GM13977 (cell line): ENCODE measurements at regions not wholly inside any gene's neighbourhood (a gene's known extent, or its start where the extent isn't known, plus 50 kb on each side); places are given as distances from the start of the nearest gene placed in this dataset.

Experiments used
- DNase-seq: peaks from one replicate; pipeline ENCODE4 v3.0.0; 2012; ENCODE audit warnings: low spot score
- CTCF ChIP-seq: IDR thresholded peaks from 2 replicates; pipeline ENCODE4 v1.5.1; 2012; ENCODE audit warnings: mild to moderate bottlenecking, control low read depth; ENCODE audit not compliant: insufficient read depth; ENCODE audit errors: extremely low read depth, missing control alignments
- in situ Hi-C: fragments of 300-500 bp; cut with MboI; formaldehyde crosslinking; loops from one replicate; pipeline ENCODE4 v1.12.0; 2022; ENCODE audit warnings: low sequenced_read_pairs, low pct_unique_long_range_greater_than_20kb, mixed read lengths, inconsistent platforms; ENCODE audit not compliant: unreplicated experiment

- in situ Hi-C loops = no loop called here
- DNase-seq = no peak
- peak; percentile 70 for TF ChIP-seq CTCF
These were observed 447.5 kb upstream of the FSIP2 start for GRCh38 chr2:185291035-185291647.

GRCh38 chr2:185299867-185300266 is 438.7 kb upstream of the FSIP2 start:
- TF ChIP-seq CTCF = no peak
- in situ Hi-C loops = no loop called here
- no peak for DNase-seq

GRCh38 chr2:185306119-185306518 is 432.5 kb upstream of the FSIP2 start:
- in situ Hi-C loops = no loop called here
- TF ChIP-seq CTCF = no peak
- DNase-seq = no peak

- no peak for TF ChIP-seq CTCF
- DNase-seq = peak; percentile 4
- in situ Hi-C loops = no loop called here
These were observed 422.2 kb upstream of the FSIP2 start for GRCh38 chr2:185316383-185316782.

GRCh38 chr2:185318271-185318724 is 420.3 kb upstream of the FSIP2 start:
- no peak for TF ChIP-seq CTCF
- in situ Hi-C loops = no loop called here
- no peak for DNase-seq

GRCh38 chr2:185335879-185336278 is 402.7 kb upstream of the FSIP2 start:
- no peak for TF ChIP-seq CTCF

More at GRCh38 chr2:185335879-185336278, 402.7 kb upstream of the FSIP2 start:
- in situ Hi-C loops = no loop called here
- DNase-seq = no peak
